A673 (cell line): ENCODE measurements at regions not wholly inside any gene's neighbourhood (a gene's known extent, or its start where the extent isn't known, plus 50 kb on each side); places are given as distances from the start of the nearest gene placed in this dataset.

Experiments used
- EZH2 ChIP-seq: fragments of 200-600 bp; sonication (generic); IDR thresholded peaks from 2 replicates; pipeline ENCODE4 v1.6.1; 2017; ENCODE audit warnings: borderline replicate concordance, low read depth, mild to moderate bottlenecking, mixed read lengths, antibody characterized with exemption, low read length; ENCODE audit not compliant: poor library complexity, severe bottlenecking
- TF ChIP-seq, protein P1 (sequence below): fragments of 300-800, 200-600 bp; sonication (generic); conservative IDR thresholded peaks from 2 replicates; pipeline ENCODE4 v1.5.1; 2017; ENCODE audit warnings: low read depth, mild to moderate bottlenecking, antibody characterized with exemption, low read length, moderate library complexity, mixed read lengths

DNA sequence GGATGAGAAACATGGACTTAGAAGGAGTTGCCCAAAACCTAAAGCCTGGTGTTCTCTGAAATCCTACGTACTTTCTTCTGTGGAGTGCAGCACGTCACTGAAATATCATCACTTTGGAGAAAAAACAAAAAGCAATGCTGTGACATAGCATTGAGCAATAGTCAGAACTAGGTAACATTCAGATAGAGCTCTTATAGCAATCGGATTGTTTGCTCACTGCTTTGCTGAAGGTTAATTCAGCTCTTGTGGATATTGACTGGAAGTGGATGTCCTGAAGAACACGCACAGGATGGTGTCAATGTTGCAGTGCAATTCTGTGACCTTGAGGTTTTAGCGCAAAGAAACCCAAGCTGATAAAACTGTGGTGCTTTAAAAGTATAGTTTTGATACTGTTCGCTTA is 114.2 kb upstream of the GRXCR1 start:
- TF ChIP-seq, protein P1, sequence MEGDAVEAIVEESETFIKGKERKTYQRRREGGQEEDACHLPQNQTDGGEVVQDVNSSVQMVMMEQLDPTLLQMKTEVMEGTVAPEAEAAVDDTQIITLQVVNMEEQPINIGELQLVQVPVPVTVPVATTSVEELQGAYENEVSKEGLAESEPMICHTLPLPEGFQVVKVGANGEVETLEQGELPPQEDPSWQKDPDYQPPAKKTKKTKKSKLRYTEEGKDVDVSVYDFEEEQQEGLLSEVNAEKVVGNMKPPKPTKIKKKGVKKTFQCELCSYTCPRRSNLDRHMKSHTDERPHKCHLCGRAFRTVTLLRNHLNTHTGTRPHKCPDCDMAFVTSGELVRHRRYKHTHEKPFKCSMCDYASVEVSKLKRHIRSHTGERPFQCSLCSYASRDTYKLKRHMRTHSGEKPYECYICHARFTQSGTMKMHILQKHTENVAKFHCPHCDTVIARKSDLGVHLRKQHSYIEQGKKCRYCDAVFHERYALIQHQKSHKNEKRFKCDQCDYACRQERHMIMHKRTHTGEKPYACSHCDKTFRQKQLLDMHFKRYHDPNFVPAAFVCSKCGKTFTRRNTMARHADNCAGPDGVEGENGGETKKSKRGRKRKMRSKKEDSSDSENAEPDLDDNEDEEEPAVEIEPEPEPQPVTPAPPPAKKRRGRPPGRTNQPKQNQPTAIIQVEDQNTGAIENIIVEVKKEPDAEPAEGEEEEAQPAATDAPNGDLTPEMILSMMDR, result no peak
- TF ChIP-seq EZH2, result no peak
